HG02852 (cell line): ENCODE measurements at regions not wholly inside any gene's neighbourhood (a gene's known extent, or its start where the extent isn't known, plus 50 kb on each side); places are given as distances from the start of the nearest gene placed in this dataset.

Experiments used
- ATAC-seq: cut with Tn5 transposase; IDR thresholded peaks from one replicate; pipeline ENCODE4 v1.9.1; 2021; ENCODE audit warnings: mild to moderate bottlenecking, moderate library complexity; ENCODE audit not compliant: unreplicated experiment

- no peak for ATAC-seq
Observed at GRCh38 chr3:157815739-157816138, 290.5 kb downstream of the SHOX2 start.

GRCh38 chr3:157810924-157811718 is 295.1 kb downstream of the SHOX2 start:
- ATAC-seq, result no peak

GRCh38 chr3:157807280-157807679 is 298.9 kb downstream of the SHOX2 start:
- ATAC-seq, result no peak

GRCh38 chr3:157805538-157805937 is 300.7 kb downstream of the SHOX2 start:
- ATAC-seq, result no peak

GRCh38 chr3:157794771-157795170 is 291.6 kb upstream of the VEPH1 start:
- ATAC-seq, result no peak

GRCh38 chr3:157793745-157794144 is 290.5 kb upstream of the VEPH1 start:
- ATAC-seq, result no peak

- ATAC-seq, result no peak
Observed at GRCh38 chr3:157789162-157789561, 285.9 kb upstream of the VEPH1 start.

GRCh38 chr3:157786618-157787017 is 283.4 kb upstream of the VEPH1 start:
- no peak for ATAC-seq

GRCh38 chr3:157786211-157786610 is 283.0 kb upstream of the VEPH1 start:
- ATAC-seq, result no peak

GRCh38 chr3:157785102-157785826 is 282.0 kb upstream of the VEPH1 start:
- no peak for ATAC-seq

GRCh38 chr3:157782236-157782635 is 279.0 kb upstream of the VEPH1 start:
- ATAC-seq, result no peak

GRCh38 chr3:157776861-157777260 is 273.6 kb upstream of the VEPH1 start:
- ATAC-seq, result no peak

GRCh38 chr3:157775446-157775845 is 272.2 kb upstream of the VEPH1 start:
- no peak for ATAC-seq

- ATAC-seq, result no peak
Observed at GRCh38 chr3:157769378-157769777, 266.2 kb upstream of the VEPH1 start.

- no peak for ATAC-seq
Observed at GRCh38 chr3:157767607-157768006, 264.4 kb upstream of the VEPH1 start.

GRCh38 chr3:157763644-157764043 is 260.4 kb upstream of the VEPH1 start:
- ATAC-seq, result no peak

GRCh38 chr3:157759311-157759710 is 256.1 kb upstream of the VEPH1 start:
- ATAC-seq, result no peak

GRCh38 chr3:157755233-157755632 is 252.0 kb upstream of the VEPH1 start:
- ATAC-seq, result no peak

GRCh38 chr3:157754451-157754850 is 251.2 kb upstream of the VEPH1 start:
- no peak for ATAC-seq

GRCh38 chr3:157753787-157754136 is 250.5 kb upstream of the VEPH1 start:
- no peak for ATAC-seq

GRCh38 chr3:157752956-157753786 is 250.0 kb upstream of the VEPH1 start:
- ATAC-seq, result no peak

- no peak for ATAC-seq
Observed at GRCh38 chr3:157752554-157752953, 249.3 kb upstream of the VEPH1 start.
